ENCODE measurements at regions not wholly inside any gene's neighbourhood (a gene's known extent, or its start where the extent isn't known, plus 50 kb on each side); places are given as distances from the start of the nearest gene placed in this dataset.

DNA sequence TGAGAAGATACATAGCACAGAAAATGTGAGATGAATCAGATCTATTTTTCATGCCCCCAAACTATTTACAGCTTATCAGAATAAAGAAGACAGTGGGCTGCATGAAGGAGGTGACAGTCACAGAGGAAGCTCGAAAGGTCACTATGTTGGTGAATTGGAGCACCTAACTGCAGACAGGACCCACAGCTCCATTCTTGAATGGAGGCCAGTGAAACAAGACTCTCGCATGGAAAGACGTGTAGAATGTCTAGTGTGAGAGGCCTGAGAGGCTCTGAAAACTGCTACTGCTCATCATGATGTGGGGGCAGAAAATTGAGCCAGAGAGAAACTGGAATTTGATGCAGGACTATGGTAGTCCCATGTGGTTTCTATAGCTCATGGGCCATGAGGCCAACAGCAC, 60.3 kb upstream of the CCDC190 start:
- DNase-seq, result no peak

- no peak for DNase-seq
These were observed 58.1 kb upstream of the CCDC190 start for GRCh38 chr1:162919034-162919433.

DNA sequence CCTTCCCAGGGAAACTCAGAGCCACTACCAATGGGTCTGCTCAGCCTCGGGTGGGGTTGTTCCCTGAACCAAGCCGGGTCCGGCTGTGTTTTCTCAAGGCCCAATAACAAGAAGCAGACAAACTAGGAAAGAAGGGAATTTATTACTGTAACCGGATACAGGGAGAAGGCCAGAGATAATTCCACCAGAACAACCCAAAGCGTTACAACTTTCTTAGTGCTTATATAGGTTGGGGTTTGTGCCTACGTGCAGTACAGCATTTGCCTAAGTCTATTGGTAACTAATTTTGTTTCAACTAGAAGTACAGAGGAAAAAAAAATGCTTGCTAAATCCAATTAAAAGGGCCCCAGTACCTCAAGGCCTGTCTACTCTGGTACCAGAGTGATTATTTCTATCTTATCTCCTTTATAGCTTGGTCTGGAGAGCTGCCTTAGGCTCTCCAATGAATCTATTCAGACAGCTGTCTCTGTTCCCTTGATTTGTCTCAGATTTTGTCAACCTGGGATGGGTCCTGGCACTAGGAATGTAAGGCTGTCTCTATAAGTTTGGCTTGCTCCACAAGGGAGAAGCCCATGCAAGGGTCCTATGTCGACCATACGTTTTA, 57.3 kb upstream of the CCDC190 start:
- DNase-seq, result peak; percentile 39

DNA sequence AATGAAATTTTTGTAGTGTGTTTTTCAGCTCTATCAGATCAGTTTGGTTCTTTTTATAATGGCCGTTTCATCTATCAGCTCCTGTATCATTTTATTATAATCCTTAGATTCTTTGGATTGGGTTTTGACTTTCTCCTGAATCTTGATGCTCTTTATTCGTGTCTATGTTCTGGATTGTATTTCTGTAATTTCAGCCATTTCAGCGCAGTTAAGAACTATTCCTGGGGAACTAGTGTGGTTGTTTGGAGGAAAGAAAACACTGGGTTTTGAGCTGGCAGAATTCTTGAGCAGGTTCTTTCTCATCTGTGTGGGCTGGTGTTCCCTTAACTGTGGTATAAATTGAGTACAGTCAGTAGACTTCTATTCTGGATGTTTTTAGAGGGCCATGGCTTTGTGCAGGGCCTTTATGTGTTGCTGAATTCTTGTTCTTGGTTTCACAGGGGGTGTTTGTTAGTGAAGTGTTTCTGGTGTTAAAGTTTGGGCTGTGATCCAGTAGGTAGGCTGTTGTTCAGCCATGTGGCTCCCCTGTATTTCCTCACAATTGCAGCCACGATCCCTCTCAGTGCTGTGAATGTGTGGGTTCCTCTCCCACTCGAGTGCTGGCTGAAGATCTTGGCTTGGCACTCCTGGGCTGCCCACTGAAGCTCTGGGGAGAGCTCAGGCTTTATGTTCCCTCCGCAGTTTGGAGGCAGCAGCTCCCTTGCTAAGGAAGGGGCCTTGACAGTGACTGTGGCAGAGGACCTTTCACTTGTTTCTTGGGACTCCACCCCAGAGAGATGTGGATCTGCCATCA, 56.0 kb upstream of the CCDC190 start:
- no peak for DNase-seq

DNA sequence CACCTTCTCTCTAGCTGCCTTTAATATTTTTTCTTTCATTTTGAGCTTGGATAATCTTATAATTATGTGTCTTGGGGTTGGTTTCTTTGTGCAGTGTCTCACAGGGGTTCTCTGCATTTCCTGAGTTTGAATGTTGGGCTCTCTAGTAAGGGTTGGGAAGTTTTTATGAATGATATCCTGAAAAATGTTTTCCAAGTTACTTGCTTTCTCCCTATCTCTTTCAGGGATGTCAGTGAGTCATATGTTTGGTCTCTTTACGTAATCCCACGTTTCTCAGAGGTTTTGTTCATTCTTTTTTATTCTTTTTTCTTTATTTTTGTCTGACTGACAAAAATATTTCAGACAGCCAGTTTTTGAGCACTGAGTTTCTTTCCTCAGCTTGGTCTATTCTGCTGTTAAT, 55.4 kb upstream of the CCDC190 start:
- DNase-seq, result no peak

GRCh38 chr1:162914601-162915000, 53.6 kb upstream of the CCDC190 start:
- DNase-seq, result no peak

GRCh38 chr1:162913345-162913744, 52.4 kb upstream of the CCDC190 start:
- no peak for DNase-seq

GRCh38 chr1:162912061-162912667, 51.2 kb upstream of the CCDC190 start:
- DNase-seq, result no peak
